ENCODE measurements at regions not wholly inside any gene's neighbourhood (a gene's known extent, or its start where the extent isn't known, plus 50 kb on each side); places are given as distances from the start of the nearest gene placed in this dataset.

GRCh38 chr4:176548571-176548970 lies 228.8 kb downstream of the SPCS3 start:
- no peak overlapping the region for H3K4me2 ChIP-seq
- ChIA-PET CTCF (no interaction called here), POLR2A (ENCODE audit: unreplicated experiment) (no interaction called here)
- intact Hi-C loops (cut with micrococcal nuclease; ENCODE audit: unreplicated experiment), result no loop called here
- no peaks in the 10 kb centered on the region for H3K36me3 ChIP-seq (ENCODE audit: low read depth)
- no peaks in the 10 kb centered on the region for H3K79me2 ChIP-seq (ENCODE audit: low read depth)
- no peaks in the 10 kb centered on the region for H3K27me3 ChIP-seq (ENCODE audit: insufficient read depth, low read depth)
- no peak overlapping the region for H2AFZ ChIP-seq
- TF ChIP-seq EZH2 (IDR thresholded peaks at IDR 0.05; ENCODE audit: low read depth), result no peak
- no peak for TF ChIP-seq CTCF (conservative IDR thresholded peaks at IDR 0.05)
- no peak overlapping the region for H3K27ac ChIP-seq
- no peaks in the 10 kb centered on the region for H3K9me3 ChIP-seq (ENCODE audit: insufficient read depth, low read depth)
- no peaks in the 10 kb centered on the region for H3K9me2 ChIP-seq (ENCODE audit: insufficient read depth)
- no TSS peak for BruUV-seq (replicated peaks)
- no peak overlapping the region for H3K4me3 ChIP-seq
- no peaks in the 10 kb centered on the region for H3K4me1 ChIP-seq (replicated peaks; ENCODE audit: insufficient read depth)
- no peaks in the 10 kb centered on the region for H4K20me1 ChIP-seq (ENCODE audit: insufficient read depth)
- no peaks in the 10 kb centered on the region for H3F3A ChIP-seq (ENCODE audit: insufficient read depth, low read depth)
- DNase-seq, result no peak

GRCh38 chr4:176549161-176549865 lies 229.5 kb downstream of the SPCS3 start:
- CTCF ChIA-PET, result no interaction called here
- no peaks in the 10 kb centered on the region for H3F3A ChIP-seq (ENCODE audit: insufficient read depth, low read depth)
- H3K4me2 ChIP-seq, result no peak overlapping the region
- no peaks in the 10 kb centered on the region for H3K36me3 ChIP-seq (ENCODE audit: low read depth)
- no peak for DNase-seq
- no peak overlapping the region for H2AFZ ChIP-seq
- H3K9me3 ChIP-seq (ENCODE audit: insufficient read depth, low read depth), result no peaks in the 10 kb centered on the region
- no peak overlapping the region for H3K27ac ChIP-seq
- no peak for TF ChIP-seq EZH2 (IDR thresholded peaks at IDR 0.05; ENCODE audit: low read depth)
- no peak for TF ChIP-seq CTCF (conservative IDR thresholded peaks at IDR 0.05)
- no peaks in the 10 kb centered on the region for H3K4me1 ChIP-seq (replicated peaks; ENCODE audit: insufficient read depth)
- H3K4me3 ChIP-seq, result no peak overlapping the region
- POLR2A ChIA-PET (ENCODE audit: unreplicated experiment), result no interaction called here
- H3K27me3 ChIP-seq (ENCODE audit: insufficient read depth, low read depth), result no peaks in the 10 kb centered on the region
- H3K9me2 ChIP-seq (ENCODE audit: insufficient read depth), result no peaks in the 10 kb centered on the region
- no peaks in the 10 kb centered on the region for H4K20me1 ChIP-seq (ENCODE audit: insufficient read depth)
- BruUV-seq (replicated peaks), result no TSS peak
- intact Hi-C loops (cut with micrococcal nuclease; ENCODE audit: unreplicated experiment), result no loop called here
- H3K79me2 ChIP-seq (ENCODE audit: low read depth), result no peaks in the 10 kb centered on the region

GRCh38 chr4:176558661-176559060 lies 234.1 kb downstream of the VEGFC start:
- H3K36me3 ChIP-seq (ENCODE audit: low read depth), result no peaks in the 10 kb centered on the region
- CTCF ChIA-PET, result no interaction called here
- no peak for TF ChIP-seq CTCF (conservative IDR thresholded peaks at IDR 0.05)
- H3K4me2 ChIP-seq, result no peak overlapping the region
- no peaks in the 10 kb centered on the region for H3K4me1 ChIP-seq (replicated peaks; ENCODE audit: insufficient read depth)
- BruUV-seq (replicated peaks), result no TSS peak
- H2AFZ ChIP-seq, result no peak overlapping the region
- no peaks in the 10 kb centered on the region for H3K27me3 ChIP-seq (ENCODE audit: insufficient read depth, low read depth)
- DNase-seq, result no peak
- no peaks in the 10 kb centered on the region for H3K9me2 ChIP-seq (ENCODE audit: insufficient read depth)
- H3K27ac ChIP-seq, result no peak overlapping the region
- POLR2A ChIA-PET (ENCODE audit: unreplicated experiment), result no interaction called here
- no peak overlapping the region for H3K4me3 ChIP-seq
- H4K20me1 ChIP-seq (ENCODE audit: insufficient read depth), result no peaks in the 10 kb centered on the region
- intact Hi-C loops (cut with micrococcal nuclease; ENCODE audit: unreplicated experiment), result no loop called here
- no peaks in the 10 kb centered on the region for H3K79me2 ChIP-seq (ENCODE audit: low read depth)
- no peaks in the 10 kb centered on the region for H3F3A ChIP-seq (ENCODE audit: insufficient read depth, low read depth)
- H3K9me3 ChIP-seq (ENCODE audit: insufficient read depth, low read depth), result no peaks in the 10 kb centered on the region
